Activated naive CD8-positive, alpha-beta T cell treated with anti-CD3 and anti-CD28 coated beads, Interleukin-2, amount 10 ng/mL, durations not matched to agents 7 days and 5 days (primary cell): ENCODE measurements at regions not wholly inside any gene's neighbourhood (a gene's known extent, or its start where the extent isn't known, plus 50 kb on each side); places are given as distances from the start of the nearest gene placed in this dataset.
"Not testable (repeated sequence)": the region's sequence is repeated elsewhere in the genome, so short reads cannot be mapped to it uniquely, and the experiment has no call there.

ENCODE experiments used
- ATAC-seq: fragments of 150-1000 bp; cut with Tn5 transposase; one replicate; pipeline ENCODE4 v1.10.0; 2021; ENCODE audit warnings: low read depth, moderate library complexity
- POLR2A ChIA-PET: fragments of 350-600 bp; sonication (Branson Sonifier 250); formaldehyde crosslinking; loops from one replicate; lab custom pipeline; 2021; ENCODE audit warnings: antibody characterized with exemption; lab: Charles Lee
- DNase-seq: peaks from one replicate; pipeline ENCODE4 v3.0.0; 2021
- H3K27ac Mint-ChIP-seq: one replicate; pipeline ENCODE4 v1.8.0; 2022; ENCODE audit warnings: mild to moderate bottlenecking, mixed read lengths
- H3K27me3 Mint-ChIP-seq: one replicate; pipeline ENCODE4 v1.8.0; 2022; ENCODE audit warnings: mild to moderate bottlenecking, moderate library complexity, mixed read lengths
- H3K36me3 Mint-ChIP-seq: one replicate; pipeline ENCODE4 v1.8.0; 2021; ENCODE audit warnings: mild to moderate bottlenecking, mixed read lengths
- H3K4me1 Mint-ChIP-seq: one replicate; pipeline ENCODE4 v1.8.0; 2021; ENCODE audit warnings: mixed read lengths
- H3K4me3 Mint-ChIP-seq: one replicate; pipeline ENCODE4 v1.8.0; 2022; ENCODE audit warnings: mild to moderate bottlenecking, moderate library complexity, mixed read lengths
- H3K9me3 Mint-ChIP-seq: one replicate; pipeline ENCODE4 v1.8.0; 2021; ENCODE audit warnings: mixed read lengths

GRCh38 chr3:195669310-195669709 lies 51.5 kb upstream of the MUC20 start:
- H3K27me3 Mint-ChIP-seq, DNase-seq, H3K36me3 Mint-ChIP-seq, H3K27ac Mint-ChIP-seq, H3K4me1 Mint-ChIP-seq, POLR2A ChIA-PET, H3K4me3 Mint-ChIP-seq, H3K9me3 Mint-ChIP-seq: not testable (repeated sequence)
- peak; percentile 52 for ATAC-seq

GRCh38 chr3:195668131-195668766 lies 52.5 kb upstream of the MUC20 start:
- H3K9me3 Mint-ChIP-seq, POLR2A ChIA-PET, H3K4me3 Mint-ChIP-seq, H3K27ac Mint-ChIP-seq, DNase-seq, ATAC-seq, H3K27me3 Mint-ChIP-seq, H3K36me3 Mint-ChIP-seq, H3K4me1 Mint-ChIP-seq: not testable (repeated sequence)

- H3K4me3 Mint-ChIP-seq, H3K36me3 Mint-ChIP-seq, H3K9me3 Mint-ChIP-seq, H3K27ac Mint-ChIP-seq, DNase-seq, H3K4me1 Mint-ChIP-seq, POLR2A ChIA-PET, H3K27me3 Mint-ChIP-seq, ATAC-seq: not testable (repeated sequence)
Observed at GRCh38 chr3:195665311-195665710, 55.5 kb upstream of the MUC20 start.

GRCh38 chr3:195664131-195664530 lies 56.6 kb upstream of the MUC20 start:
- H3K27ac Mint-ChIP-seq, H3K36me3 Mint-ChIP-seq, POLR2A ChIA-PET, H3K4me1 Mint-ChIP-seq, H3K27me3 Mint-ChIP-seq, ATAC-seq, DNase-seq, H3K4me3 Mint-ChIP-seq, H3K9me3 Mint-ChIP-seq: not testable (repeated sequence)

GRCh38 chr3:195659136-195659533 lies 61.6 kb upstream of the MUC20 start:
- DNase-seq, H3K36me3 Mint-ChIP-seq, POLR2A ChIA-PET, H3K4me1 Mint-ChIP-seq, H3K9me3 Mint-ChIP-seq, H3K27ac Mint-ChIP-seq, H3K27me3 Mint-ChIP-seq, H3K4me3 Mint-ChIP-seq: not testable (repeated sequence)
- peak; percentile 35 for ATAC-seq

GRCh38 chr3:195658381-195659135 lies 62.2 kb upstream of the MUC20 start:
- H3K4me3 Mint-ChIP-seq, H3K9me3 Mint-ChIP-seq, H3K27ac Mint-ChIP-seq, DNase-seq, H3K27me3 Mint-ChIP-seq, POLR2A ChIA-PET, H3K36me3 Mint-ChIP-seq, H3K4me1 Mint-ChIP-seq: not testable (repeated sequence)
- ATAC-seq = peak; percentile 38

GRCh38 chr3:195657475-195658372 lies 63.1 kb upstream of the MUC20 start:
- ATAC-seq (peak; percentile 94), DNase-seq (peak; percentile 91)
- H3K36me3 Mint-ChIP-seq, H3K4me1 Mint-ChIP-seq, H3K9me3 Mint-ChIP-seq, H3K27me3 Mint-ChIP-seq, POLR2A ChIA-PET: not testable (repeated sequence)
- Mint-ChIP-seq H3K27ac (peak overlapping the region; percentile 78), H3K4me3 (peak overlapping the region; percentile 84)

- H3K27ac Mint-ChIP-seq = not testable (repeated sequence)
Observed at GRCh38 chr3:195656091-195656490, 64.7 kb upstream of the MUC20 start.

GRCh38 chr3:195654746-195655145 lies 66.0 kb upstream of the MUC20 start:
- H3K27me3 Mint-ChIP-seq, DNase-seq, H3K4me3 Mint-ChIP-seq, ATAC-seq, POLR2A ChIA-PET, H3K27ac Mint-ChIP-seq, H3K36me3 Mint-ChIP-seq, H3K9me3 Mint-ChIP-seq, H3K4me1 Mint-ChIP-seq: not testable (repeated sequence)

More at GRCh38 chr3:195656091-195656490, 64.7 kb upstream of the MUC20 start:
- H3K9me3 Mint-ChIP-seq, DNase-seq, H3K27me3 Mint-ChIP-seq, POLR2A ChIA-PET, ATAC-seq, H3K4me1 Mint-ChIP-seq, H3K36me3 Mint-ChIP-seq: not testable (repeated sequence)
- H3K4me3 Mint-ChIP-seq = peak overlapping the region; percentile 13

- H3K36me3 Mint-ChIP-seq, H3K27me3 Mint-ChIP-seq, POLR2A ChIA-PET, H3K4me1 Mint-ChIP-seq, ATAC-seq, H3K27ac Mint-ChIP-seq, H3K9me3 Mint-ChIP-seq, DNase-seq, H3K4me3 Mint-ChIP-seq: not testable (repeated sequence)
Observed at GRCh38 chr3:195654138-195654537, 66.6 kb upstream of the MUC20 start.

GRCh38 chr3:195653641-195654040 lies 67.1 kb upstream of the MUC20 start:
- POLR2A ChIA-PET, ATAC-seq, H3K4me3 Mint-ChIP-seq, DNase-seq, H3K27ac Mint-ChIP-seq, H3K36me3 Mint-ChIP-seq, H3K9me3 Mint-ChIP-seq, H3K4me1 Mint-ChIP-seq, H3K27me3 Mint-ChIP-seq: not testable (repeated sequence)

GRCh38 chr3:195647912-195648702 lies 64.4 kb upstream of the APOD start:
- H3K27me3 Mint-ChIP-seq, H3K4me1 Mint-ChIP-seq, H3K4me3 Mint-ChIP-seq, DNase-seq, POLR2A ChIA-PET, ATAC-seq, H3K9me3 Mint-ChIP-seq, H3K36me3 Mint-ChIP-seq, H3K27ac Mint-ChIP-seq: not testable (repeated sequence)

GRCh38 chr3:195645872-195646271 lies 62.1 kb upstream of the APOD start:
- ATAC-seq, H3K4me3 Mint-ChIP-seq, H3K27ac Mint-ChIP-seq, H3K27me3 Mint-ChIP-seq, DNase-seq, H3K36me3 Mint-ChIP-seq, POLR2A ChIA-PET, H3K9me3 Mint-ChIP-seq, H3K4me1 Mint-ChIP-seq: not testable (repeated sequence)
